ENCODE measurements at regions not wholly inside any gene's neighbourhood (a gene's known extent, or its start where the extent isn't known, plus 50 kb on each side); places are given as distances from the start of the nearest gene placed in this dataset.

DNA sequence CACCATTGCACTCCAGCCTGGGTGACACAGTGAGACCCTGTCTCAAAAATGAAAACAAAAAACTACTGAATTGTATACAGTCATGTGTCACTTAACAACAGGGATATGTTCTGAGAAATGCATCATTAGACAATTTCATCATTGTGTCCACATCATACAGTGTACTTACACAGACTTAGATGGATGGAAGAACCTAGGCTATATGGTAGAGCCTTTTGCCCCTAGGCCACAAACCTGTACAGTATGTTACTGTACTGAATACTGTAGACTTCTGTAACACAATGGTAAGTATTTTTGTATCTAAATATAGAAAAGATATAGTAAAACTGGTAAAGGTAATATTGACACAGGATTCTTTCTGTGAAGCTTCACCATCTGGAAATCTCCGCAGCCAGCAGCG is 81.7 kb downstream of the KBTBD2 start:
- WGBS, 2 experiments (ENCODE audit: extremely low coverage in 2 of 2, insufficient read length in 1 of 2): no CpG with 5 or more reads among the region's 2 CpGs
- intact Hi-C loops (cut with micrococcal nuclease) (no loop called here), in situ Hi-C loops (cut with MboI; ENCODE audit: low sequenced_read_pairs) (no loop called here), dilution Hi-C loops (cut with HindIII; ENCODE audit: low sequenced_read_pairs, unreplicated experiment) (no loop called here)
- Histone ChIP-seq H3K9ac (ENCODE audit: low read depth, low read length) (no peak overlapping the region), H2AK5ac (ENCODE audit: low read depth, low read length) (no peak overlapping the region), H3K9me3 (ENCODE audit: control insufficient read depth, insufficient read depth, low read length) (no peaks in the 10 kb centered on the region), H3K23ac (ENCODE audit: low read depth, low read length) (no peak overlapping the region), H3K4me1 (ENCODE audit: control insufficient read depth, insufficient read depth, low read length) (no peaks in the 10 kb centered on the region), H2BK15ac (ENCODE audit: low read depth, low read length) (no peak overlapping the region), H4K91ac (ENCODE audit: insufficient read depth, low read depth, low read length) (no peak overlapping the region), H3K27me3 (ENCODE audit: control insufficient read depth, insufficient read depth, low read length) (no peaks in the 10 kb centered on the region), H3K79me1 (ENCODE audit: low read depth in 1 of 2, low read length in 2 of 2) (no peaks in the 10 kb centered on the region; a peak in 1 of 4 replicates), H2BK20ac (ENCODE audit: low read depth, low read length) (no peak overlapping the region), H2AFZ (replicated peaks; ENCODE audit: low read length, poor library complexity) (no peak overlapping the region), H3K36me3 (ENCODE audit: control insufficient read depth, insufficient read depth, low read length) (no peaks in the 10 kb centered on the region), H3K27ac (ENCODE audit: insufficient read depth, low read length) (no peak overlapping the region), H3K14ac (replicated peaks; ENCODE audit: low read depth, low read length) (no peak overlapping the region), H3K9me1 (ENCODE audit: insufficient read depth, low read length) (no peaks in the 10 kb centered on the region), H4K20me1 (ENCODE audit: insufficient read depth, low read length) (no peaks in the 10 kb centered on the region), H3K4me2 (ENCODE audit: low read depth, low read length) (no peak overlapping the region), H2BK120ac (ENCODE audit: low read depth, low read length) (no peak overlapping the region), H4K5ac (ENCODE audit: low read depth, low read length) (no peak overlapping the region), H3K18ac (ENCODE audit: low read depth, low read length) (no peak overlapping the region), H2AK9ac (replicated peaks; ENCODE audit: low read depth, low read length, poor library complexity) (no peak overlapping the region), H3K56ac (ENCODE audit: extremely low read depth, insufficient read depth, low read length) (no peak overlapping the region), H3K4me3 (ENCODE audit: insufficient read depth, low read depth, low read length) (no peak overlapping the region), H3K4ac (ENCODE audit: low read depth, low read length) (no peak overlapping the region), H2BK5ac (ENCODE audit: low read depth, low read length, poor library complexity, severe bottlenecking) (no peak overlapping the region), H4K8ac (ENCODE audit: low read depth in 2 of 2, low read length in 2 of 2) (no peak overlapping the region)
- ChIA-PET CTCF (interaction anchor here (0.7 kb wide), 1 partner anchor 36 kb away, joined by 8 read pairs; no protein-coding TSS in a partner anchor), POLR2A (ENCODE audit: unreplicated experiment) (no interaction called here)
- no TSS peak for BruUV-seq (replicated peaks)
- ATAC-seq (ENCODE audit: low read depth) (no peak), DNase-seq (no peak)
- TF ChIP-seq MAFK (IDR thresholded peaks at IDR 0.05; ENCODE audit: low read depth, low read length): no peak
- no peak for TF ChIP-seq CTCF (conservative IDR thresholded peaks at IDR 0.05; ENCODE audit: low read depth, low read length)
- no peak for TF ChIP-seq CHD1 (IDR thresholded peaks at IDR 0.05; ENCODE audit: low read depth, low read length)
- no peak for TF ChIP-seq RAD21 (IDR thresholded peaks at IDR 0.05; ENCODE audit: low read length)
- TF ChIP-seq, protein P1, sequence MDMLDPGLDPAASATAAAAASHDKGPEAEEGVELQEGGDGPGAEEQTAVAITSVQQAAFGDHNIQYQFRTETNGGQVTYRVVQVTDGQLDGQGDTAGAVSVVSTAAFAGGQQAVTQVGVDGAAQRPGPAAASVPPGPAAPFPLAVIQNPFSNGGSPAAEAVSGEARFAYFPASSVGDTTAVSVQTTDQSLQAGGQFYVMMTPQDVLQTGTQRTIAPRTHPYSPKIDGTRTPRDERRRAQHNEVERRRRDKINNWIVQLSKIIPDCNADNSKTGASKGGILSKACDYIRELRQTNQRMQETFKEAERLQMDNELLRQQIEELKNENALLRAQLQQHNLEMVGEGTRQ (IDR thresholded peaks at IDR 0.05; ENCODE audit: low read depth, low read length): no peak
- no peak for TF ChIP-seq POLR2A (IDR thresholded peaks at IDR 0.05; ENCODE audit: low read depth, low read length)
- no peak for TF ChIP-seq RFX5 (IDR thresholded peaks at IDR 0.05; ENCODE audit: low read depth, low read length)
- TF ChIP-seq SMC3 (IDR thresholded peaks at IDR 0.05; ENCODE audit: low read depth, low read length): no peak
- no peak for TF ChIP-seq CEBPB (IDR thresholded peaks at IDR 0.05; ENCODE audit: low read depth, low read length)
- TF ChIP-seq NFE2L2 (IDR thresholded peaks at IDR 0.05; ENCODE audit: low read depth, low read length): no peak
- no peak for TF ChIP-seq BHLHE40 (IDR thresholded peaks at IDR 0.05; ENCODE audit: low read depth, low read length)
- no peak for TF ChIP-seq MAZ (IDR thresholded peaks at IDR 0.05; ENCODE audit: borderline replicate concordance, low read depth, low read length)
- no peak for TF ChIP-seq ELK1 (IDR thresholded peaks at IDR 0.05; ENCODE audit: borderline replicate concordance, low read depth, low read length)
